ENCODE measurements at regions not wholly inside any gene's neighbourhood (a gene's known extent, or its start where the extent isn't known, plus 50 kb on each side); places are given as distances from the start of the nearest gene placed in this dataset.

- no peak for TF ChIP-seq ZNF318 (CRISPR knock-in tag; IDR thresholded peaks at IDR 0.05)
- no peak for TF ChIP-seq MNT (IDR thresholded peaks at IDR 0.05)
- TF ChIP-seq MED13 (CRISPR knock-in tag; IDR thresholded peaks at IDR 0.05) = no peak
- no peak for TF ChIP-seq ZNF556 (CRISPR knock-in tag; IDR thresholded peaks at IDR 0.05; ENCODE audit: borderline replicate concordance)
- TF ChIP-seq ZNF652 (CRISPR knock-in tag; IDR thresholded peaks at IDR 0.05; ENCODE audit: borderline replicate concordance, low read depth) = no peak
- no peak for TF ChIP-seq ZBTB38 (CRISPR knock-in tag; IDR thresholded peaks at IDR 0.05)
- no peak for TF ChIP-seq SIX1 (CRISPR knock-in tag; IDR thresholded peaks at IDR 0.05; ENCODE audit: borderline replicate concordance)
- no peak for TF ChIP-seq AHR (CRISPR knock-in tag; IDR thresholded peaks at IDR 0.05)
- no peak for TF ChIP-seq KDM3A (CRISPR knock-in tag; IDR thresholded peaks at IDR 0.05; ENCODE audit: low read depth)
Measured at GRCh38 chr4:65973186-65973585, 302.9 kb upstream of the EPHA5 start (continued).

Measured in HepG2 (cell line).